ENCODE measurements at regions not wholly inside any gene's neighbourhood (a gene's known extent, or its start where the extent isn't known, plus 50 kb on each side); places are given as distances from the start of the nearest gene placed in this dataset.

- Histone ChIP-seq H3K27me3 (no peaks in the 10 kb centered on the region), H3K27ac (no peak overlapping the region), H3K4me1 (no peaks in the 10 kb centered on the region), H3K9me3 (peaks cover 0 to 26% (median 0%) of the 10 kb centered on the region in 12 donors), H3K36me3 (no peaks in the 10 kb centered on the region), H3K4me3 (no peak overlapping the region)
- TF ChIP-seq CTCF (IDR thresholded peaks at IDR 0.05) (no peak), POLR2A (IDR thresholded peaks at IDR 0.05) (no peak)
- DNase-seq = no peak
- ATAC-seq = no peak
- intact Hi-C loops (cut with DNase I) = no loop called here
These were observed 886.7 kb upstream of the TMPRSS15 start for GRCh38 chr21:19290328-19290727.

- TF ChIP-seq POLR2A (IDR thresholded peaks at IDR 0.05) = no peak
- H3K9me3 ChIP-seq = peaks cover 0 to 22% (median 0%) of the 10 kb centered on the region in 12 donors
- DNase-seq (no peak), ATAC-seq (no peak)
- no peak overlapping the region for H3K4me3 ChIP-seq
- intact Hi-C loops (cut with DNase I) = no loop called here
- no peaks in the 10 kb centered on the region for H3K27me3 ChIP-seq
- no peaks in the 10 kb centered on the region for H3K36me3 ChIP-seq
- H3K4me1 ChIP-seq = no peaks in the 10 kb centered on the region
- H3K27ac ChIP-seq = no peak overlapping the region
- WGBS, 4 donors = 77 to 95% (median 90%) methylated on average over 1 of the region's 1 CpG
These were observed 916.7 kb upstream of the TMPRSS15 start for GRCh38 chr21:19320291-19320690.

GRCh38 chr21:19321688-19322087 is 918.1 kb upstream of the TMPRSS15 start:
- no peaks in the 10 kb centered on the region for H3K4me1 ChIP-seq
- H3K9me3 ChIP-seq = peaks cover 0 to 12% (median 0%) of the 10 kb centered on the region in 12 donors
- H3K27me3 ChIP-seq = no peaks in the 10 kb centered on the region
- H3K36me3 ChIP-seq = no peaks in the 10 kb centered on the region
- no peak for ATAC-seq
- TF ChIP-seq CTCF (IDR thresholded peaks at IDR 0.05) = no peak
- TF ChIP-seq POLR2A (IDR thresholded peaks at IDR 0.05) = no peak
- no peak overlapping the region for H3K4me3 ChIP-seq
- no peak overlapping the region for H3K27ac ChIP-seq
- WGBS, 4 donors = 64 to 75% (median 74%) methylated on average over 3 of the region's 3 CpGs
- no peak for DNase-seq
- intact Hi-C loops (cut with DNase I) = no loop called here

- H3K36me3 ChIP-seq = no peaks in the 10 kb centered on the region
- ATAC-seq (no peak), DNase-seq (no peak)
- intact Hi-C loops (cut with DNase I) = no loop called here
- H3K9me3 ChIP-seq = peaks cover 0 to 5% (median 0%) of the 10 kb centered on the region in 12 donors
- WGBS, 4 donors = 31 to 47% (median 42%) methylated on average over 1 of the region's 1 CpG
- no peak overlapping the region for H3K4me3 ChIP-seq
- TF ChIP-seq POLR2A (IDR thresholded peaks at IDR 0.05) (no peak), CTCF (IDR thresholded peaks at IDR 0.05) (peak in 4 of 12 donors; percentile 10 to 19 (median 12))
- H3K4me1 ChIP-seq = no peaks in the 10 kb centered on the region
- H3K27ac ChIP-seq = no peak overlapping the region
- H3K27me3 ChIP-seq = no peaks in the 10 kb centered on the region
These were observed 918.8 kb upstream of the TMPRSS15 start for GRCh38 chr21:19322360-19322759.

GRCh38 chr21:19326531-19327319 is 923.1 kb upstream of the TMPRSS15 start:
- H3K27ac ChIP-seq = no peak overlapping the region
- intact Hi-C loops (cut with DNase I) = no loop called here
- peaks cover 0 to 4% (median 0%) of the 10 kb centered on the region in 12 donors for H3K9me3 ChIP-seq
- 60 to 75% (median 64%) methylated on average over 6 of the region's 6 CpGs for WGBS, 4 donors
- no peaks in the 10 kb centered on the region for H3K27me3 ChIP-seq
- no peaks in the 10 kb centered on the region for H3K36me3 ChIP-seq
- no peak overlapping the region for H3K4me3 ChIP-seq
- ATAC-seq (no peak), DNase-seq (no peak)
- TF ChIP-seq POLR2A (IDR thresholded peaks at IDR 0.05) (no peak), CTCF (IDR thresholded peaks at IDR 0.05) (no peak)
- H3K4me1 ChIP-seq = no peaks in the 10 kb centered on the region

All from heart left ventricle (tissue), 16 donors.